ENCODE measurements at regions not wholly inside any gene's neighbourhood (a gene's known extent, or its start where the extent isn't known, plus 50 kb on each side); places are given as distances from the start of the nearest gene placed in this dataset.

DNA sequence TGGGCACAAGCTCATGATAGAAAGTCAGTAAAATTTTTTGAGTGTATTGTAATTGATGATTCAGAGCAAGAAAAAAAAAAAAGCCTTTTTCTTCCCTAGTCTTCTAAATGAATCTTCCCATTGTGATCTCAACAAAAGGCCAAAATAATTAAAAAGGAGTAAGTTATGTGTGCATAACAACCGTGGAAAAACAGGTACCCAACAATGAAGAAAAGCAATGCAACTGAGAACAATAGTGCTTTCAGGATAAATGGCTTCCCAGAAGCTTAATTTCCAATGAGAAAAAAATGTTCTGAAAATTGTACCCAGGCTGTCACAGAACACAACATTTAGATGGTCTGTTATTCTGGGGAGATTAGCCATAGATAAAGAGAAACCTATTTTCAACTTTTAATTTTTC is 399.0 kb upstream of the AGA start:
- DNase-seq, result no peak
- no peaks in the 10 kb centered on the region for H3K27me3 ChIP-seq (ENCODE audit: control insufficient read depth, insufficient read depth, low read length)
- no peaks in the 10 kb centered on the region for H3K9me3 ChIP-seq (ENCODE audit: control insufficient read depth, low read depth, low read length)
- H3K36me3 ChIP-seq (ENCODE audit: control insufficient read depth, insufficient read depth, low read length), result no peaks in the 10 kb centered on the region
- H3K4me3 ChIP-seq (ENCODE audit: low read length), result no peak overlapping the region
- no peaks in the 10 kb centered on the region for H3K4me1 ChIP-seq (ENCODE audit: control insufficient read depth, insufficient read depth, low read length)
- WGBS (ENCODE audit: insufficient coverage, low lambda C conversion rate), result 40% methylated on average over 1 of the region's 1 CpG
- H3K27ac ChIP-seq (ENCODE audit: low read length), result no peak overlapping the region

- Histone ChIP-seq H3K27me3 (ENCODE audit: control insufficient read depth, insufficient read depth, low read length) (no peaks in the 10 kb centered on the region), H3K4me3 (ENCODE audit: low read length) (no peak overlapping the region), H3K36me3 (ENCODE audit: control insufficient read depth, insufficient read depth, low read length) (no peaks in the 10 kb centered on the region), H3K9me3 (ENCODE audit: control insufficient read depth, low read depth, low read length) (peaks cover 8% of the 10 kb centered on the region), H3K4me1 (ENCODE audit: control insufficient read depth, insufficient read depth, low read length) (no peaks in the 10 kb centered on the region), H3K27ac (ENCODE audit: low read length) (no peak overlapping the region)
- WGBS (ENCODE audit: insufficient coverage, low lambda C conversion rate), result 90% methylated on average over 2 of the region's 8 CpGs
- no peak for DNase-seq
These were observed 411.0 kb upstream of the AGA start for GRCh38 chr4:177853229-177853628.

- Histone ChIP-seq H3K27ac (ENCODE audit: low read length) (no peak overlapping the region), H3K4me3 (ENCODE audit: low read length) (no peak overlapping the region), H3K27me3 (ENCODE audit: control insufficient read depth, insufficient read depth, low read length) (no peaks in the 10 kb centered on the region), H3K36me3 (ENCODE audit: control insufficient read depth, insufficient read depth, low read length) (no peaks in the 10 kb centered on the region), H3K9me3 (ENCODE audit: control insufficient read depth, low read depth, low read length) (peaks cover 3% of the 10 kb centered on the region), H3K4me1 (ENCODE audit: control insufficient read depth, insufficient read depth, low read length) (no peaks in the 10 kb centered on the region)
- no peak for DNase-seq
- WGBS (ENCODE audit: insufficient coverage, low lambda C conversion rate), result 84% methylated on average over 4 of the region's 5 CpGs
These were observed 413.4 kb upstream of the AGA start for GRCh38 chr4:177855507-177856197.

DNA sequence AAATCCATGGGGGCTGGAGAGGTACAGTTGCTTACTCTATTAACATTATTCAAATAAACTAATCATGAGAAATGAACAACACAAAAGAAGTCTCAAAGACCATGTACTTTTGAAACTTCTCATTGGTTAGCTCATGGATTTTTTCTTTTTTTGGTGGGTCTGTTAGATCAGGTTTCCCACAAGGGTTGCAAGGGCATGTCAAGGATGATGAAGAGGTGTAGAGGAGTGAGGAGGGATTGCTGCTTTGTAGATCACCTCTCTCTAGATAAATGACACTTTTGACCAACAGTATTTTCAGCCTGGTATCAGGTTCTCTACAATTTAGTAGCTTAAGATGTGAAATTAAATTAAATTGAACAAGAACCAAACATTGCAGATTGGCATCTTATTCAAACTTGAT is 417.9 kb upstream of the AGA start:
- H3K4me1 ChIP-seq (ENCODE audit: control insufficient read depth, insufficient read depth, low read length), result no peaks in the 10 kb centered on the region

DNA sequence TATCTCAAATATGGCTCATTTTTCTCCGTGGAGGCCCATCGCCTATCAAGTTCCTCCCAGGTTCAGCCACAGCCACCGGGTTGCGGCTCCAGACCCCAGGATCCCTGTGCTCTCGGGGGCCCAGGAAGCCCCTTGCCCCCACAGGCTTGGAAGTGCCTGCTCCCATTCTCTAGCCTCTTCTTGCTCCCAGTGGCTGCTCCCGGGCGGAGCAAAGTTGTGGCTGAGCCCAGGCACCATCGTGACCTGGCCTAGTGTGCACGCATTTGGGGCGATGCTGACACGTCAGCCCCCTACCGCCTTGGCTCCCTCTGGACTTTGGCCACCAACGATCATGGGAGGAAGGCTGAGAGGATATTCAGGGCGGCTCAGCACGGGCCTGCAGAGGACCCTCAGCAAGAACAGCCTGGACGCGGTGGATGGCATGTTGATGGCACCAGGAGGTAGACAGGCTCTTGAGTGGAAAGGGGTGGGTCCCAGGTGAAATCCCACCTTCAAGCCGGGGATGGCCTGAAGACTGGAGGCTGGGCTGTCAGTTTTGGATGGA is 419.4 kb upstream of the AGA start:
- H3K27ac ChIP-seq (ENCODE audit: low read length), result no peak overlapping the region
- no peak for DNase-seq
- no peaks in the 10 kb centered on the region for H3K36me3 ChIP-seq (ENCODE audit: control insufficient read depth, insufficient read depth, low read length)
- H3K9me3 ChIP-seq (ENCODE audit: control insufficient read depth, low read depth, low read length), result peaks cover 6% of the 10 kb centered on the region
- H3K27me3 ChIP-seq (ENCODE audit: control insufficient read depth, insufficient read depth, low read length), result no peaks in the 10 kb centered on the region
- WGBS (ENCODE audit: insufficient coverage, low lambda C conversion rate), result no CpG with 5 or more reads among the region's 18 CpGs
- H3K4me3 ChIP-seq (ENCODE audit: low read length), result no peak overlapping the region
- H3K4me1 ChIP-seq (ENCODE audit: control insufficient read depth, insufficient read depth, low read length), result no peaks in the 10 kb centered on the region

More for the DNA sequence above, 417.9 kb upstream of the AGA start:
- H3K4me3 ChIP-seq (ENCODE audit: low read length), result no peak overlapping the region
- no peak for DNase-seq
- no peak overlapping the region for H3K27ac ChIP-seq (ENCODE audit: low read length)
- H3K9me3 ChIP-seq (ENCODE audit: control insufficient read depth, low read depth, low read length), result peaks cover 6% of the 10 kb centered on the region
- no peaks in the 10 kb centered on the region for H3K27me3 ChIP-seq (ENCODE audit: control insufficient read depth, insufficient read depth, low read length)
- no peaks in the 10 kb centered on the region for H3K36me3 ChIP-seq (ENCODE audit: control insufficient read depth, insufficient read depth, low read length)

DNA sequence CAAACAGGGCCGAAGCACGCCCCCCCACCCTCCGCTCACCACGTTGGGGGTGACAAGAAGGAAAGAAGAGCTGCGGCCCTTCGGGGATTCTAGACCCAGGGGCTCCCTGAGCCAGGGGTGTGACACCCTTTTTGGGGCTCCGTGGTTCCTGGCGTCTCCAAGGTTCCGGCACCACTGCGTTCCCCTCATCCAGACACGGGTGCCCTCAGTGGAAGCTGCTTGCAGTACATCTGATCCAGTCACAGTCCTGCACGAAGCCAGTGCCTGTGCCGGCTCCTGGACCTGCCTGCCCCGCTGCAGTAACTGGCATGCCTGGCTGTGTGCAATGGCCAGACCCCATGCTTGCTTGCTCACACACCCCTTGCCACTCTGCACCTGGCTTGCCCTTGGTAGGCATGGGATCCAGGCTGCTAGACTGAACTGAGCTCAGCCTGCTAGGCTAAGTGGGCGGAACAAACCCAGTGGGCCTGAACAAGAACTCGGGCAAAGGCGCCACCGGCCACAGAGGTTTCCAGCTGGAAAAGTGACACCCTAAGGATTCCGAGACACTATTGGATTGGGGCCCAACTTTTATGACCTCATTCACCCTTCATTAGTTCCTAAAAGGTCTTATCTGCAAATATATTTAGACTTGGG is 420.4 kb upstream of the AGA start:
- no peak overlapping the region for H3K27ac ChIP-seq (ENCODE audit: low read length)
- no peaks in the 10 kb centered on the region for H3K27me3 ChIP-seq (ENCODE audit: control insufficient read depth, insufficient read depth, low read length)
- H3K36me3 ChIP-seq (ENCODE audit: control insufficient read depth, insufficient read depth, low read length), result no peaks in the 10 kb centered on the region
- no peak overlapping the region for H3K4me3 ChIP-seq (ENCODE audit: low read length)
- DNase-seq, result no peak
- WGBS (ENCODE audit: insufficient coverage, low lambda C conversion rate), result no CpG with 5 or more reads among the region's 19 CpGs
- peaks cover 6% of the 10 kb centered on the region for H3K9me3 ChIP-seq (ENCODE audit: control insufficient read depth, low read depth, low read length)
- no peaks in the 10 kb centered on the region for H3K4me1 ChIP-seq (ENCODE audit: control insufficient read depth, insufficient read depth, low read length)

DNA sequence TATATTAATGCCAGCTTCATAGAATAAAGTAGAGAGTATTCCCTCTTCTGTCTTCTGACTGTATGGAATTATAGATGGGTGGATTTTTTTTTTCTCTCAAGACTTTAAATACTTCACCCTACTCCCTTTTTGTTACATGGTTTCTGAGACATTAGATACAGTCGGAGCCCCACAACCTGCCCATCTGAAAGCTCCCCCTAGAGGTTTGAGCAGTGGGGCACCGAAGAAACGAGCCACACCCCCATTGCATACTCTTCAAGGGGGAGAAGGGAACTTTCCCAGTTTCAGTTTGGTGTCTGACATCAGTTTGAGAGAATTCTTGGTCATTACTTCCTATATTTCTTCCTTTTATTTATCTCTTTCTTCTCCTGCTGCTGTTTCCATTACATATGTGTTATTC is 437.6 kb upstream of the AGA start:
- no peaks in the 10 kb centered on the region for H3K9me3 ChIP-seq (ENCODE audit: control insufficient read depth, low read depth, low read length)
- no peaks in the 10 kb centered on the region for H3K36me3 ChIP-seq (ENCODE audit: control insufficient read depth, insufficient read depth, low read length)
- DNase-seq, result no peak
- no peaks in the 10 kb centered on the region for H3K4me1 ChIP-seq (ENCODE audit: control insufficient read depth, insufficient read depth, low read length)
- H3K27ac ChIP-seq (ENCODE audit: low read length), result no peak overlapping the region
- H3K27me3 ChIP-seq (ENCODE audit: control insufficient read depth, insufficient read depth, low read length), result no peaks in the 10 kb centered on the region
- 60% methylated on average over 1 of the region's 3 CpGs for WGBS (ENCODE audit: insufficient coverage, low lambda C conversion rate)
- H3K4me3 ChIP-seq (ENCODE audit: low read length), result no peak overlapping the region

- no peak overlapping the region for H3K4me3 ChIP-seq (ENCODE audit: low read length)
- H3K36me3 ChIP-seq (ENCODE audit: control insufficient read depth, insufficient read depth, low read length), result no peaks in the 10 kb centered on the region
- H3K4me1 ChIP-seq (ENCODE audit: control insufficient read depth, insufficient read depth, low read length), result no peaks in the 10 kb centered on the region
- H3K27me3 ChIP-seq (ENCODE audit: control insufficient read depth, insufficient read depth, low read length), result no peaks in the 10 kb centered on the region
- no peaks in the 10 kb centered on the region for H3K9me3 ChIP-seq (ENCODE audit: control insufficient read depth, low read depth, low read length)
- no peak for DNase-seq
- H3K27ac ChIP-seq (ENCODE audit: low read length), result no peak overlapping the region
These were observed 452.9 kb upstream of the AGA start for GRCh38 chr4:177895136-177895535.

- Histone ChIP-seq H3K27ac (ENCODE audit: low read length) (no peak overlapping the region), H3K27me3 (ENCODE audit: control insufficient read depth, insufficient read depth, low read length) (no peaks in the 10 kb centered on the region)
These were observed 459.5 kb upstream of the AGA start for GRCh38 chr4:177901786-177902185.

DNA sequence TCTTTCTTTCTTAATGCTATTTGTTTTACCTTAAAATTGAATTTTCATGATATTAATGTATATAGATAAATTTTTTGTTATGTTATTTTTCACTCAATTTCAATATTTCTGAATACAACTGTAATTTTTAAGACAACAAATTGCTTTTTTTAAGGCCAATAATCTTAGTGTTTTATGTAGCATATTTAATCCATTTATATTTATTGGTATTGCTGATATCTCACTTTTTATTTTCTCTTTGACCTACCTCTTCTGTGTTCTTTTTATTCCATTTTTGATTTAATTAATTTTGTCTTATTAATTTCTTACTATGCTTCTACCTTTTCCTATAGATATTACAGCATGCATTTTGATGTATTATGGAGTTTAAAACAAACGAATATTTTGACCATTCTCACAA is 460.1 kb upstream of the AGA start:
- no peaks in the 10 kb centered on the region for H3K9me3 ChIP-seq (ENCODE audit: control insufficient read depth, low read depth, low read length)
- no peak for DNase-seq
- H3K4me3 ChIP-seq (ENCODE audit: low read length), result no peak overlapping the region
- H3K27me3 ChIP-seq (ENCODE audit: control insufficient read depth, insufficient read depth, low read length), result no peaks in the 10 kb centered on the region
- no peaks in the 10 kb centered on the region for H3K4me1 ChIP-seq (ENCODE audit: control insufficient read depth, insufficient read depth, low read length)
- H3K27ac ChIP-seq (ENCODE audit: low read length), result no peak overlapping the region
- no peaks in the 10 kb centered on the region for H3K36me3 ChIP-seq (ENCODE audit: control insufficient read depth, insufficient read depth, low read length)
- 86% methylated on average over 1 of the region's 1 CpG for WGBS (ENCODE audit: insufficient coverage, low lambda C conversion rate)

More at GRCh38 chr4:177901786-177902185, 459.5 kb upstream of the AGA start:
- DNase-seq, result no peak
- Histone ChIP-seq H3K9me3 (ENCODE audit: control insufficient read depth, low read depth, low read length) (no peaks in the 10 kb centered on the region), H3K4me1 (ENCODE audit: control insufficient read depth, insufficient read depth, low read length) (no peaks in the 10 kb centered on the region), H3K4me3 (ENCODE audit: low read length) (no peak overlapping the region), H3K36me3 (ENCODE audit: control insufficient read depth, insufficient read depth, low read length) (no peaks in the 10 kb centered on the region)
